Gastroesophageal sphincter (tissue), 4 donors: ENCODE measurements at regions not wholly inside any gene's neighbourhood (a gene's known extent, or its start where the extent isn't known, plus 50 kb on each side); places are given as distances from the start of the nearest gene placed in this dataset.

ENCODE experiments used
- ATAC-seq: fragments of 150-250 bp; one replicate; pipeline ENCODE4 v1.9.1; 2016; ENCODE audit warnings: mild to moderate bottlenecking, moderate library complexity
- H3K27ac ChIP-seq, 4 donors: fragments of 200-600 bp; sonication (generic) in 3 of 4; 1 replicate in 3 of 4; 2 replicates in 1 of 4; pipeline ENCODE4 v1.5.1; 2016 to 2019
- H3K27me3 ChIP-seq: fragments of 200-600 bp; sonication (generic); one replicate; pipeline ENCODE4 v1.5.1; 2019
- H3K36me3 ChIP-seq, 2 donors: fragments of 200-600 bp; sonication (generic); one replicate each; pipeline ENCODE4 v1.5.1; 2019; ENCODE audit warnings: control low read depth in 1 of 2
- H3K4me1 ChIP-seq, 3 donors: fragments of 200-600 bp; sonication (generic); 1 replicate in 2 of 3; 2 replicates in 1 of 3; pipeline ENCODE4 v1.5.1; 2016 to 2019; ENCODE audit warnings: control low read depth in 2 of 3
- H3K4me3 ChIP-seq, 2 donors: fragments of 200-600 bp; sonication (generic); one replicate each; pipeline ENCODE4 v1.5.1; 2019; ENCODE audit warnings: mild to moderate bottlenecking in 1 of 2, moderate library complexity in 1 of 2
- H3K9me3 ChIP-seq, 3 donors: fragments of 200-600 bp; sonication (generic); one replicate each; pipeline ENCODE4 v1.5.1; 2017 to 2019; ENCODE audit warnings: control low read depth in 2 of 3
- EP300 ChIP-seq: sonication (generic); formaldehyde crosslinking; IDR thresholded peaks from one replicate; pipeline ENCODE4 v1.6.1; 2017; ENCODE audit warnings: antibody characterized with exemption, mild to moderate bottlenecking
- POLR2A ChIP-seq, 2 donors: fragments of 450-650 bp; IDR thresholded peaks; one replicate each; pipeline ENCODE4 v1.6.1; 2017; ENCODE audit warnings: antibody characterized with exemption in 2 of 2, mild to moderate bottlenecking in 2 of 2, moderate library complexity in 1 of 2
- POLR2AphosphoS5 ChIP-seq: sonication (generic); formaldehyde crosslinking; IDR thresholded peaks from one replicate; pipeline ENCODE4 v1.6.1; 2017; ENCODE audit warnings: antibody characterized with exemption
- WGBS, 2 donors: methylation state at CpG; one replicate each; pipeline ENCODE4 v1.1.5; 2018; ENCODE audit warnings: low coverage in 1 of 2; 5-methylcytosine and 5-hydroxymethylcytosine counted together
- TF ChIP-seq, protein P1 (sequence below), 4 experiments: fragments of 200-600 bp in 2 of 4; fragments of 450-650 bp in 2 of 4; sonication (generic) in 1 of 4; IDR thresholded peaks; one replicate each; pipeline ENCODE4 v1.5.1; 2017 to 2019; ENCODE audit warnings: antibody characterized with exemption in 4 of 4, mild to moderate bottlenecking in 2 of 4, moderate library complexity in 2 of 4

DNA sequence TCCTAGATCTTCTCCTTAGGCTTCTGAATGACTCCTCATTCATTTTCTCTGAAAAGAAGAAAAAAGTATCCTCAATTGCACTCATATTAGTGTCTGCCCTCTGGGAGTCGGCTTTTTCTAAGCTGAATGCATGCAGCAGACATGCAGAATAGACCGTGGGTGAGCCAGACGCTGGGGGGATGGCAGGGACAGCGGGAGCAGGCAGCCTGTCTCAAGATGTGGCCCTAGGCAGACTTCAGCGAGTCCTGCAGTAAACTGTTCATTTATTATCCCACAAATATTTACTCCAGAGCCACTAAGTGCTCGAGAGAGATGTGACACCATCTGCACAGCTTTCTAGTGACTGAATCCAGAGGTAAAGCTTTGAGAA is 164.9 kb upstream of the RAI14 start:
- H3K36me3 ChIP-seq = no peaks in the 10 kb centered on the region
- H3K27ac ChIP-seq = peak overlapping the region in 2 of 4 donors; percentile 9 to 55
- H3K4me3 ChIP-seq = no peak overlapping the region
- ATAC-seq = no peak
- H3K4me1 ChIP-seq = peaks cover 6 to 34% (median 6%) of the 10 kb centered on the region in 3 donors
- 50 to 52% methylated on average over 2 of the region's 6 CpGs for WGBS, 2 donors
- H3K27me3 ChIP-seq = no peaks in the 10 kb centered on the region
- TF ChIP-seq, protein P1, sequence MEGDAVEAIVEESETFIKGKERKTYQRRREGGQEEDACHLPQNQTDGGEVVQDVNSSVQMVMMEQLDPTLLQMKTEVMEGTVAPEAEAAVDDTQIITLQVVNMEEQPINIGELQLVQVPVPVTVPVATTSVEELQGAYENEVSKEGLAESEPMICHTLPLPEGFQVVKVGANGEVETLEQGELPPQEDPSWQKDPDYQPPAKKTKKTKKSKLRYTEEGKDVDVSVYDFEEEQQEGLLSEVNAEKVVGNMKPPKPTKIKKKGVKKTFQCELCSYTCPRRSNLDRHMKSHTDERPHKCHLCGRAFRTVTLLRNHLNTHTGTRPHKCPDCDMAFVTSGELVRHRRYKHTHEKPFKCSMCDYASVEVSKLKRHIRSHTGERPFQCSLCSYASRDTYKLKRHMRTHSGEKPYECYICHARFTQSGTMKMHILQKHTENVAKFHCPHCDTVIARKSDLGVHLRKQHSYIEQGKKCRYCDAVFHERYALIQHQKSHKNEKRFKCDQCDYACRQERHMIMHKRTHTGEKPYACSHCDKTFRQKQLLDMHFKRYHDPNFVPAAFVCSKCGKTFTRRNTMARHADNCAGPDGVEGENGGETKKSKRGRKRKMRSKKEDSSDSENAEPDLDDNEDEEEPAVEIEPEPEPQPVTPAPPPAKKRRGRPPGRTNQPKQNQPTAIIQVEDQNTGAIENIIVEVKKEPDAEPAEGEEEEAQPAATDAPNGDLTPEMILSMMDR (IDR thresholded peaks at IDR 0.05) = no peak
- no peak for TF ChIP-seq POLR2AphosphoS5
- TF ChIP-seq EP300 = no peak
- no peak for TF ChIP-seq POLR2A (IDR thresholded peaks at IDR 0.05)
- H3K9me3 ChIP-seq = no peaks in the 10 kb centered on the region

DNA sequence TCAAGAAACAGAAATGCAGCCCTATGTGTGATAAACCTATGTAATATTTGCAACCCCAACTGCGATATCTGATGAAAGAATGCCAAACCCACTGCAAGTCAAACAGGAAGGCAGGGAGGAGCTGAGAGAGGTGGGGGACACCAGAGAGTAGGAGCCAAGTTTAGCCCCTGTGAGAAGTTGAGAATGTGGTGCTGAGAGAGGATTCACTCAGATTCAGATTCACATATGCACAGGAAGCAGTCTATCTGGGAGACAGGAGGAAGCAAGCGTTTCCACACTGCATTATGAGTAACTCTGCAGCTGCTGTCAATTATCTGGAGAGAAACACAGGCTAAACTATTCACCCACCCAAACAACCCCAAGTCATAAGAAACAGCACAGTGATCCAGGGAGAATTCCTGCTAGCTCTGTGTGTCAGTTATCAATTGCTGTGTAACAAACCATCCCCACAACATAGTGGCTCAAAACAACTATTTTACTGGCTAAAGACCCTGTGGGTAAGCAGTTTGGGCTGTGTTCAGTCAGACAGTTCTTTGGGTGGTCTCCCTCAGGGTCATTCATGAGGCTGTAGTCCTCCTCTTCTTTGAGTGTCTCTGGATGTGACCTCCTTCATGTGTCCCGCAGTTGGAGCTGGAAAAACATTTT is 161.9 kb upstream of the RAI14 start:
- H3K27me3 ChIP-seq = no peaks in the 10 kb centered on the region
- H3K4me1 ChIP-seq = peaks cover 0 to 44% (median 27%) of the 10 kb centered on the region in 3 donors
- H3K36me3 ChIP-seq = no peaks in the 10 kb centered on the region
- H3K4me3 ChIP-seq = no peak overlapping the region
- TF ChIP-seq POLR2A (IDR thresholded peaks at IDR 0.05) (no peak), EP300 (no peak), POLR2AphosphoS5 (no peak)
- TF ChIP-seq, protein P1 (IDR thresholded peaks at IDR 0.05) = no peak
- no peak overlapping the region for H3K27ac ChIP-seq
- H3K9me3 ChIP-seq = no peaks in the 10 kb centered on the region
- no peak for ATAC-seq
- 79 to 90% methylated on average over 2 of the region's 3 CpGs for WGBS, 2 donors

DNA sequence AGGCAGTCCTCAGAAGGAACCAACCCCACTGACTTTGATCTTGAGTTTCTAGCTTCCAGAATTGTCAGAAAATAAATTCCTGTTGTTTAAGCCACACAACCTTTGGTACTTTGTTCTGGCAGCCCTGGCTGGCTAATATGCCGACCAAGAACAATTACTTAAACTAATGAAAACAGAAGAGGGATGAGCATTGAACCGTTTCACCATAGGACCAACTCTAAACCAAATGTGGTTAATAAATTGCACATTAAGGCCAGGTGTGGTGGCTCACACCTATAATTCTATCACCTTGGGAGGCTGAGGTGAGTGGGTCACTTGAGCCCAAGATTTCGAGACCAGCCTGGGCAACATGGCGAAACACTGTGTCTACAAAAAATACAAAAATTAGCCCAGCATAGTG is 160.9 kb upstream of the RAI14 start:
- Histone ChIP-seq H3K4me3 (no peak overlapping the region), H3K9me3 (no peaks in the 10 kb centered on the region), H3K27ac (no peak overlapping the region), H3K4me1 (peaks cover 4 to 53% (median 36%) of the 10 kb centered on the region in 3 donors), H3K36me3 (no peaks in the 10 kb centered on the region), H3K27me3 (no peaks in the 10 kb centered on the region)
- WGBS, 2 donors = 83 to 92% methylated on average over 3 to 4 of the region's 4 CpGs
- TF ChIP-seq POLR2A (IDR thresholded peaks at IDR 0.05) (no peak), EP300 (no peak), POLR2AphosphoS5 (no peak)
- TF ChIP-seq, protein P1 (IDR thresholded peaks at IDR 0.05) = no peak
- no peak for ATAC-seq

DNA sequence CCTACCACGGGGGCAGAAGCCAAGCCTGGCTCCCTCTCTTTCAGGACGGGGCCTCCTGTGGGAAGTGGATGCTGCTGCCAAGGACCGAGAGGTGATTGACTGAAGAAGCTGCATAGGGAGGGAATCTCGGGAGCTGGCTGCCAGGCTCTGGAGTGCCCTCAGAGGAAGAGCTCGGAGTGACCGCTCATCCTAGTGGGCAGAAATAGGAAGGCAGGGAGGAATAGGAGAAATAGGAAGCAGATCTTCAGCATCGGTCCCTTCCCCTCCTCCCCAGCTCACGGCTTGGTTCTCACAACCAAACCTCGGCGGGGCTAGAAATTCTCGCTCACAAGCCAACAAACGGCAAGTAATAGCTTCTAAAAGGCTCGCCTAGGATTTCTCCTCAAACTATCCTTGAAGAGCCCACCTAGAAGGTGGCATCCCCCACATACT is 159.9 kb upstream of the RAI14 start:
- TF ChIP-seq, protein P1 (IDR thresholded peaks at IDR 0.05) = peak in 3 of 4 experiments; percentile 15 to 29 (median 16)
- TF ChIP-seq POLR2AphosphoS5 = no peak
- TF ChIP-seq POLR2A (IDR thresholded peaks at IDR 0.05) = no peak
- no peak for TF ChIP-seq EP300
- H3K4me1 ChIP-seq = peaks cover 4 to 60% (median 38%) of the 10 kb centered on the region in 3 donors
- H3K36me3 ChIP-seq = no peaks in the 10 kb centered on the region
- H3K27ac ChIP-seq = peak overlapping the region in 3 of 4 donors; percentile 63 to 70 (median 67)
- H3K27me3 ChIP-seq = no peaks in the 10 kb centered on the region
- H3K9me3 ChIP-seq = no peaks in the 10 kb centered on the region
- 52 to 64% methylated on average over 6 to 8 of the region's 13 CpGs for WGBS, 2 donors
- no peak overlapping the region for H3K4me3 ChIP-seq
- peak; percentile 27 for ATAC-seq
